ENCODE measurements at regions not wholly inside any gene's neighbourhood (a gene's known extent, or its start where the extent isn't known, plus 50 kb on each side); places are given as distances from the start of the nearest gene placed in this dataset.
A peak's percentile ranks its signal among the peaks of the same experiment; 100 is the strongest.

- H3K27ac ChIP-seq, result peak overlapping the region in 4 of 10 donors; percentile 22 to 49 (median 30)
- no peak overlapping the region for H3K4me3 ChIP-seq
- peaks cover 6 to 37% (median 26%) of the 10 kb centered on the region in 9 donors for H3K4me1 ChIP-seq
- DNase-seq (no peak), ATAC-seq (peak in 6 of 8 donors; percentile 37 to 67 (median 50))
- H3K27me3 ChIP-seq, result no peaks in the 10 kb centered on the region
- WGBS, 2 donors, result 69 to 79% methylated on average over 2 of the region's 2 CpGs
- peaks cover 0 to 11% (median 0%) of the 10 kb centered on the region in 11 donors for H3K9me3 ChIP-seq
- no peaks in the 10 kb centered on the region for H3K36me3 ChIP-seq
- intact Hi-C loops (cut with DNase I), result loop anchor here in 1 of 10 donors (10.0 kb wide), 1 partner anchor 632 kb away; the partner anchor contains the start of gene ZMIZ1
- TF ChIP-seq CTCF (IDR thresholded peaks at IDR 0.05), result peak in 4 of 9 donors; percentile 12 to 41 (median 26)
These were observed 398.9 kb downstream of the RPS24 start for GRCh38 chr10:78432583-78432982.

DNA sequence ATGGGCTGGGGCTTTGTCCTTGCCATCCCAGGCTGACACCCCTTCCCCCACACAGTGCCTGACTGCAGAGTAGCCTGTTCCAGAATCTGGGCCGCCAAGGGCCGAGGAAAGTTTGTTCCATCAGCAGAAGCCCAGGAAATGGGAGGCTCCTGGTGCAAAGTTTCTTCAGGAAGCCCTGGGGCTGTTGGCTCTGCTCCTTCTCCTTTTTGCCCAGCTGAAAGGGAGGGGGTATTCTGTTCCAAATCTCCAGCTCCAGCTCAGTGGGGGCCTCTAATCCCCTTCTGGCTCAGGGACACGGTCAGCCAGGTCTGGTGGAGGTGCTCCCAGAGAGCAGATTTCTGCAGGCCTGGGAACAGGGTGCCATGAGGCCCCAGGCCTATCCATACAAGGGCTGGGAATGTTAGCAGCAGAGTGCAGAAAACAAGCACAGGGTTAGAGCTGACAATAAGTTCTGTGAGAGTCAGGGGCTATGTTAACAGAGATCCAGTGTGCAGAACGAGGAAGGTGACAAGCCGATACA is 399.5 kb downstream of the RPS24 start:
- TF ChIP-seq CTCF (IDR thresholded peaks at IDR 0.05), result no peak
- WGBS, 2 donors, result 68 to 78% methylated on average over 5 of the region's 5 CpGs
- Histone ChIP-seq H3K4me3 (no peak overlapping the region), H3K4me1 (peaks cover 7 to 43% (median 27%) of the 10 kb centered on the region in 9 donors), H3K27me3 (no peaks in the 10 kb centered on the region), H3K27ac (peak overlapping the region in 5 of 10 donors; percentile 13 to 49 (median 29)), H3K36me3 (no peaks in the 10 kb centered on the region), H3K9me3 (peaks cover 0 to 10% (median 0%) of the 10 kb centered on the region in 11 donors)
- intact Hi-C loops (cut with DNase I), result loop anchor here in 1 of 10 donors (10.0 kb wide), 1 partner anchor 632 kb away; the partner anchor contains the start of gene ZMIZ1
- ATAC-seq, result peak; percentile 27 to 57 (median 38)
- no peak for DNase-seq

- DNase-seq, result no peak
- Histone ChIP-seq H3K27me3 (no peaks in the 10 kb centered on the region), H3K9me3 (peaks cover 0 to 2% (median 0%) of the 10 kb centered on the region in 11 donors), H3K4me3 (no peak overlapping the region), H3K27ac (peak overlapping the region in 4 of 10 donors; percentile 7 to 49 (median 22)), H3K36me3 (no peaks in the 10 kb centered on the region), H3K4me1 (peaks cover 11 to 44% (median 32%) of the 10 kb centered on the region in 9 donors)
- no peak for TF ChIP-seq CTCF (IDR thresholded peaks at IDR 0.05)
- ATAC-seq, result peak; percentile 37 to 68 (median 52)
- 60% methylated on average over 11 of the region's 11 CpGs for WGBS, 2 donors
- intact Hi-C loops (cut with DNase I), result loop anchor here in 1 of 10 donors (10.0 kb wide), 1 partner anchor 631 kb away; the partner anchor contains the start of gene ZMIZ1
These were observed 400.3 kb downstream of the RPS24 start for GRCh38 chr10:78433766-78434535.

DNA sequence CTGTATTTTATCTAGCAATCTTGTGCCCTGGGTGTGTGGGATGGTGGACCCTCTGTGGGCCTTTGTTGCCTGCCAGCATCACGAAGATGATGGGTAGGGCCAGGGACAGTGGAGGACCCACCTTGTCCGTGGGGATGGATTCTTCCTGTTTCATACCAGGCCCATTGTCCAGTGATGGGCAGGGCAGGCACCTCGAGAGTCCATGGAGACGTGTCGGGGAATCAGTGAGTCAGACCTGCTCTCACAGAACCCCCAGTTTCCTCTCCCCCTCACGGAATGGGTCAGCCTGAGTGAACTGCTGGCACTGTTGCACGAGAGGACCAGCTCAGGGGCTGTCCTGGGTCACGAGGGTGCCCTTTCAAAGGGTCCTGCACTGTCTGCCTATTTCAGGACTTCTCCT is 401.2 kb downstream of the RPS24 start:
- intact Hi-C loops (cut with DNase I), result loop anchor here in 1 of 10 donors (10.0 kb wide), 1 partner anchor 630 kb away; the partner anchor contains the start of gene ZMIZ1
- H3K4me3 ChIP-seq, result no peak overlapping the region
- TF ChIP-seq CTCF (IDR thresholded peaks at IDR 0.05), result no peak
- H3K4me1 ChIP-seq, result peaks cover 11 to 44% (median 32%) of the 10 kb centered on the region in 9 donors
- WGBS, 2 donors, result 79 to 81% methylated on average over 8 of the region's 8 CpGs
- ATAC-seq (no peak), DNase-seq (no peak)
- no peak overlapping the region for H3K27ac ChIP-seq
- H3K36me3 ChIP-seq, result no peaks in the 10 kb centered on the region
- H3K9me3 ChIP-seq, result no peaks in the 10 kb centered on the region
- no peaks in the 10 kb centered on the region for H3K27me3 ChIP-seq
